CD4-positive, alpha-beta T cell treated with Interleukin-6 for 4 hours (primary cell): ENCODE measurements at regions not wholly inside any gene's neighbourhood (a gene's known extent, or its start where the extent isn't known, plus 50 kb on each side); places are given as distances from the start of the nearest gene placed in this dataset.

Source experiments
- DNase-seq: peaks from one replicate; pipeline ENCODE4 v3.0.0-alpha.2; 2020; ENCODE audit warnings: mixed read lengths

GRCh38 chr3:61311044-61311443 lies 59.8 kb upstream of the FHIT start:
- no peak for DNase-seq

GRCh38 chr3:61315871-61316270 lies 64.6 kb upstream of the FHIT start:
- DNase-seq = no peak

- DNase-seq = no peak
These were observed 71.8 kb upstream of the FHIT start for GRCh38 chr3:61323094-61323493.

GRCh38 chr3:61331929-61332552 lies 80.8 kb upstream of the FHIT start:
- no peak for DNase-seq

- DNase-seq = no peak
These were observed 82.1 kb upstream of the FHIT start for GRCh38 chr3:61333192-61333961.

- no peak for DNase-seq
These were observed 83.5 kb upstream of the FHIT start for GRCh38 chr3:61334783-61335182.

GRCh38 chr3:61340931-61341461 lies 89.7 kb upstream of the FHIT start:
- DNase-seq = no peak

- DNase-seq = no peak
These were observed 92.3 kb upstream of the FHIT start for GRCh38 chr3:61343543-61343942.

GRCh38 chr3:61345020-61345419 lies 93.8 kb upstream of the FHIT start:
- DNase-seq = no peak

GRCh38 chr3:61347981-61348380 lies 96.7 kb upstream of the FHIT start:
- no peak for DNase-seq

- DNase-seq = no peak
These were observed 98.5 kb upstream of the FHIT start for GRCh38 chr3:61349717-61350116.

- no peak for DNase-seq
These were observed 99.6 kb upstream of the FHIT start for GRCh38 chr3:61350782-61351309.

- no peak for DNase-seq
These were observed 101.1 kb upstream of the FHIT start for GRCh38 chr3:61352306-61352705.

GRCh38 chr3:61353382-61353781 lies 102.1 kb upstream of the FHIT start:
- DNase-seq = no peak

GRCh38 chr3:61354604-61355003 lies 103.4 kb upstream of the FHIT start:
- no peak for DNase-seq

GRCh38 chr3:61356685-61357084 lies 105.4 kb upstream of the FHIT start:
- DNase-seq = no peak

GRCh38 chr3:61357902-61358301 lies 106.7 kb upstream of the FHIT start:
- no peak for DNase-seq

GRCh38 chr3:61358364-61358763 lies 107.1 kb upstream of the FHIT start:
- no peak for DNase-seq

- no peak for DNase-seq
These were observed 109.2 kb upstream of the FHIT start for GRCh38 chr3:61360297-61360965.

GRCh38 chr3:61369678-61370077 lies 118.4 kb upstream of the FHIT start:
- DNase-seq = no peak

GRCh38 chr3:61371123-61371522 lies 119.9 kb upstream of the FHIT start:
- DNase-seq = peak; percentile 7

- no peak for DNase-seq
These were observed 121.5 kb upstream of the FHIT start for GRCh38 chr3:61372723-61373122.

GRCh38 chr3:61378311-61378710 lies 127.1 kb upstream of the FHIT start:
- no peak for DNase-seq
